ENCODE measurements at regions not wholly inside any gene's neighbourhood (a gene's known extent, or its start where the extent isn't known, plus 50 kb on each side); places are given as distances from the start of the nearest gene placed in this dataset.

GRCh38 chr2:56030901-56031300 is 107.3 kb upstream of the EFEMP1 start:
- no peak for TF ChIP-seq CTCF (IDR thresholded peaks at IDR 0.05; ENCODE audit: control insufficient read depth, extremely low read depth, insufficient read depth)
- H3K4me3 ChIP-seq (ENCODE audit: low read depth, low read length) = no peak overlapping the region
- no peak for DNase-seq (ENCODE audit: low read depth)

GRCh38 chr2:56034258-56034657 is 110.7 kb upstream of the EFEMP1 start:
- no peak for DNase-seq (ENCODE audit: low read depth)
- no peak for TF ChIP-seq CTCF (IDR thresholded peaks at IDR 0.05; ENCODE audit: control insufficient read depth, extremely low read depth, insufficient read depth)
- H3K4me3 ChIP-seq (ENCODE audit: low read depth, low read length) = no peak overlapping the region

GRCh38 chr2:56040189-56040588 is 116.6 kb upstream of the EFEMP1 start:
- no peak overlapping the region for H3K4me3 ChIP-seq (ENCODE audit: low read depth, low read length)
- no peak for TF ChIP-seq CTCF (IDR thresholded peaks at IDR 0.05; ENCODE audit: control insufficient read depth, extremely low read depth, insufficient read depth)
- DNase-seq (ENCODE audit: low read depth) = no peak

GRCh38 chr2:56040834-56041233 is 117.3 kb upstream of the EFEMP1 start:
- TF ChIP-seq CTCF (IDR thresholded peaks at IDR 0.05; ENCODE audit: control insufficient read depth, extremely low read depth, insufficient read depth) = no peak
- no peak overlapping the region for H3K4me3 ChIP-seq (ENCODE audit: low read depth, low read length)
- DNase-seq (ENCODE audit: low read depth) = no peak

- DNase-seq (ENCODE audit: low read depth) = no peak
- TF ChIP-seq CTCF (IDR thresholded peaks at IDR 0.05; ENCODE audit: control insufficient read depth, extremely low read depth, insufficient read depth) = no peak
- H3K4me3 ChIP-seq (ENCODE audit: low read depth, low read length) = no peak overlapping the region
Observed at GRCh38 chr2:56047136-56047535, 123.6 kb upstream of the EFEMP1 start.

- no peak for TF ChIP-seq CTCF (IDR thresholded peaks at IDR 0.05; ENCODE audit: control insufficient read depth, extremely low read depth, insufficient read depth)
- no peak overlapping the region for H3K4me3 ChIP-seq (ENCODE audit: low read depth, low read length)
- DNase-seq (ENCODE audit: low read depth) = no peak
Observed at GRCh38 chr2:56049233-56049845, 125.8 kb upstream of the EFEMP1 start.

- TF ChIP-seq CTCF (IDR thresholded peaks at IDR 0.05; ENCODE audit: control insufficient read depth, extremely low read depth, insufficient read depth) = no peak
- DNase-seq (ENCODE audit: low read depth) = no peak
Observed at GRCh38 chr2:56053679-56054078, 130.1 kb upstream of the EFEMP1 start.

More at GRCh38 chr2:56053679-56054078, 130.1 kb upstream of the EFEMP1 start:
- H3K4me3 ChIP-seq (ENCODE audit: low read depth, low read length) = no peak overlapping the region
